SKM-1 treated with dmso at 0.1 percent for 144 hours (cell line): ENCODE measurements at regions not wholly inside any gene's neighbourhood (a gene's known extent, or its start where the extent isn't known, plus 50 kb on each side); places are given as distances from the start of the nearest gene placed in this dataset.

Experiments used
- DNase-seq: peaks from one replicate; lab custom pipeline; 2025; ENCODE audit not compliant: unreplicated experiment; lab: John Stamatoyannopoulos, UW

DNA sequence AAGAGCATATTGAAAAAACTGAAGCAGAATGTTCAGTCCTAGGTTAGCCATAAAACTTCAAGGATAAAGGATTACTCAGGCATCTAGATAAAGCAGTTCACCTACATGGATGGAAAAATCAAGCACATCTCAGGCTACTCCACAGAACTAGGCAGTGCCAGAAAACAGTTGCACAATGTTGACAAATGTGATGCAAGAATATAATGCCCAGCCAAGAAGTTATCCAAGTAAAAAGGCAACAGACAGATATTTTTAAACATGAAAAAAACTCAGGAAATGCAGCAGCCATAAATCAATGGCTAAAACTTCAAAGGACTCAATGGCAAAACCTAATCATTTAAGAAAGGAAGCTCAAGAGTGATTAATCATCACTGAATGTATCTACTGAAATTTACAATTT lies 456.0 kb upstream of the FAM241A start:
- DNase-seq: peak; percentile 4

DNA sequence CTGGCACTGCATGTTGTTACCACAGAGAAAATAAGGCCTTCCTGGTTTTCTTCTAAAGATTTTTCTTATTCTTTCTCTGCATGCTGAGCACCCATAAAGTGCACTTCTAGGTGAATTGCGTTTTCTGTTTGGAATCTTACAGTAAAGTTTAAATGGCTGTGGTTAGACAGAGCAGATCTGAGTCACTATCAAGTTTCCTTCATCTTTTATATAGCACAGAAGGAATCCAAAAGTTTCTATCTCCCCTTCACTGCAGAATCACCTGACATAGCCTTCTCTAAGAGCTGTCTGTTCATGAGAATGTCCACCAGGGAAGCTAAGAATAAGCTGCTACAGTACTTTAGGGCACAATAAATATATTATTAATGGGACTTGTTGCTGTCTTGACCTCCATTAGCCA lies 455.5 kb upstream of the FAM241A start:
- no peak for DNase-seq

DNA sequence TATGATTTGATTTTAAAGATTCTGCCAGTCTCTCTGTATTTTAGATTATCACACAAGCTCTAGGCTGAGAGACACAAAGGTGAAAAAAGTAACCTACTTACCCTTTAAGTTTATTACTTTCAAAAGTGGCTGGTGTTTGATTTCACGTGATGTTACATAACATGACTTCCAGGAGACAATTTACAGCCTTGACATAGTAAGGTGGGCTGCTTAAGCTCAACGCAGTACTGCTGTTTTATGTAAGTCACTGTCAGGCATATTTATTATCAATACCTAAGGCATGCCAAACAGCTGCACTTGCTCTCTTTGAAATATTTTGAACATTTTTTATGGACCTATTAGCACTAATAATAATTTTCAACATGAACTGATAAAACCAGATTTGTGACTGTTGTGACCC lies 451.5 kb upstream of the FAM241A start:
- DNase-seq: no peak

DNA sequence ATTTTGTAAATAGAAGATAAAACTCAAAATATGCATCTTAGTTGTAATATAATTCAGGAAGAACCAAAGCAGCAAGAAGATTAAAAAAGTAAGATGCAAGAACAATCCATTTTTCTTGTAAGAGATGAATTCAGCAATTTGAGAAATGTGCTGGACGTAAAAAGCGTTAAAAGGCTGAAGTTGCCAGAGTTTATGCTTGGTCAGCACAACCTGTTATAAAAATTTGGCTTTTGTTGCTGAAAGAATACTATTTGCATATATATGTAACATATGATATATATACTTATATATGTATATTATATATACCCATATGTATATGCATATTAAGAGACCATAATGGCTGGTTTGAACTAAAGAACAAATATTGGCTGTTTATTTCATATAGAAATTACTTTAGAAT lies 449.6 kb upstream of the FAM241A start:
- DNase-seq: no peak

- DNase-seq: no peak
These were observed 448.7 kb upstream of the FAM241A start for GRCh38 chr4:111696505-111696904.

- no peak for DNase-seq
These were observed 447.9 kb upstream of the FAM241A start for GRCh38 chr4:111697176-111697942.

DNA sequence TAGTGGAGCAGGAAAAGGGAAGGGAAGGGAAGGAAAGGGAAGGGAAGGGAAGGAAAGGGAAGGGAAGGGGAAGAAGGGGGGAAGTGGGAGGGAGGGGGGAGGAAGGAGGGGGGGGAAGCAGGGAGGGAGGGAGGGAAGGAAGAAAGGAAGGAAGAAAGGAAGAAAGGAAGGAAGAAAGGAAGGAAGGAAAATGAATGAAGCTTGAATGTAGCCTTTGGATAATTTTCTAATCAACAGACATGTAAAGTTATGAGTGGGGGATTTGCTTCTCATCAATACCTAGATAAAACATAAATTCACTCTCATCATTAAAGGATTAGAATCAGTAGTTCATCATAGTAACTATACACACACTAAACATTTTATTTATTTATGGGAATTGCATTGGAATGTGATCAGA lies 446.9 kb upstream of the FAM241A start:
- no peak for DNase-seq

- no peak for DNase-seq
These were observed 446.1 kb upstream of the FAM241A start for GRCh38 chr4:111699165-111699564.

DNA sequence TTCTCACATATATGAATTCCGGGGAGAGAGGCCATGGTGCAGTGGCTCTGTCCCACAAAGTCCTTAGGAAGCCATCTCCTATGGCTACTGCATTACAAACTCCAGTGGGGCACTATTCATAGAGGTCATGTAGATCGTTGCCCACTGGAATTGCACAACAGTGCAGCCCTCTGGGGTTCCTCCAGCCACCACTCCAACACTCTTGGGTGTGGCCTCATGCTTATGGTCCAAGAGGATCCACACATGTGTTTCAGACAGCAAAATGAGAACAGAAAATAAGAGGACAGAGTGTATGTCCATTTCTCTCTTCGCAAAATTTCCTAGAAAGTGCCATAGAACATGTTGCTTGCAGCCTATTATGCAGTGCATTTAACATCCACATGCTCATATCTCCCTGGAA lies 444.2 kb upstream of the FAM241A start:
- no peak for DNase-seq

DNA sequence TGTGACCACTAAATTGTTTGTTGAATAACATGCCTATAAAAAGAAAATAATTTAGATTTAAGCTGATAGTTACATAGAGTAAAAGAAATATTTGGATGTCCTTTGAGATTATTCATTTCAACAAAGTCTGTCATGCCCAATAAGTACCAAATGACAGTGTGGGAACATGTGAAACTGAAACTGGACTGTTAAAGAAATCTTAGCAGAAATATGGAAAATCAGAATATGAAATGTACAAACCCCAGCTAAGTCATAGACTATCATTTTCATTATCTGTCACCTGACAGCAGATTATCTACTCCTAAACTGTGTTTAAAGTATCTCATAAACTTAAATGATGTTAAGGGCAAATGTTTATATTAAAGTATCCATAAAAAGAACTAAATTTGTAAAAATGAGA lies 437.8 kb upstream of the FAM241A start:
- no peak for DNase-seq

GRCh38 chr4:111712093-111712677 lies 433.1 kb upstream of the FAM241A start:
- DNase-seq: no peak

GRCh38 chr4:111713276-111713675 lies 432.0 kb upstream of the FAM241A start:
- no peak for DNase-seq

DNA sequence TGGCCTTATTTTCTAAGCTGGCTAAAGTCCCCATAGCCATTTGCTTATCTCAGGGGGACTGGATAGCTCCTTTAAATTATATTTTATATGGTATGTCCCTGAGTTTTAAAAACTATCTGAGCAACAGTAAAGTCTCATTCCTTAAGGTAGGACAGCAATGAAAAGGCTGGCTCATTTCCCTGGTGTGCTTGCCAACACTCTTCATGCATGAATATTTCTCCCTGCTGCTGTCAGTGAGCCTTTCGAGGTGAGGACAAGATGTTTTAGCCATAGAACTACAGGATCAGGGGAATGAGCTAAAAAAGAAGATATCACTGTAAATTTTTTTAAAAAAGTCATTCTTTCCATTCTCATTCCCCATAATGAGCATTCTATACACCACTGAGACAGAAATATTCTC lies 427.3 kb upstream of the FAM241A start:
- no peak for DNase-seq

- DNase-seq: no peak
These were observed 426.3 kb upstream of the FAM241A start for GRCh38 chr4:111718763-111719559.

DNA sequence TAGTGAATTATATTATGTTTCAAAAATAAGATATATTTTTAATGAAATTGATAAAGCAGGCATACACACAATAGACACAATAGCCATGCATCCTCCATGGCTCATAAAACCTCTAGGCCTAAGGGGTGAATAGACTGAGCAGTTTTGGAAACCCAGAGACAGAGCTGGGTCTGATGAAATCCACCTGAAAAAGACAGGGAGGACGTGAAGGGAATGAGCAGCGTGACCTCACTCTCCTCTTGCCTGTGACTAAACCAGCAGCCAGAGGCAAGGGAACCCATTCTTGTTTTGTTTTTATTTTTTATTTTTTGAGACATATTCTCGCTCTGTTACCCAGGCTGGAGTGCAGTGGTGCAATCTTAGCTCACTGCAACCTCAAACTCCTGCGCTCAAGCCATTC lies 424.4 kb upstream of the FAM241A start:
- DNase-seq: no peak

- no peak for DNase-seq
These were observed 423.0 kb upstream of the FAM241A start for GRCh38 chr4:111722213-111722720.

DNA sequence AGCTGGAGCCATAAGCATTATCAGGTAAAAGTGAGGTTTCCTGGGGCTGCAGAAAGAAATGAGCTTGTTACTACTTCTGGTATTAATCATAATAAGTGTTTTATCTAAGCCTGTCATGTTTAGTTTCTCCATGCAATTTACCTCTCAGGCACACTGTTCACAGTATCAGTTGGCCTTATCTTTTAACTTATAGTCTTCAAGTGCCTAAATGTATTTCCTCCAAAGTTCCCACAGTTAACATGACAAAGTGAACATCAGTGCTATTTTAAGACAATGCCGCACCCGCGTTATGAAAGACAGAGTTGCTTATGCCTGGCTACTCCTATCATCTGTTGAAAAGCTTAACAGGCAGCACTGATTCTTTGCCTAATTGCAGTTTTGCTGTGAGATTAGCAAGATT lies 408.7 kb upstream of the FAM241A start:
- DNase-seq: no peak

DNA sequence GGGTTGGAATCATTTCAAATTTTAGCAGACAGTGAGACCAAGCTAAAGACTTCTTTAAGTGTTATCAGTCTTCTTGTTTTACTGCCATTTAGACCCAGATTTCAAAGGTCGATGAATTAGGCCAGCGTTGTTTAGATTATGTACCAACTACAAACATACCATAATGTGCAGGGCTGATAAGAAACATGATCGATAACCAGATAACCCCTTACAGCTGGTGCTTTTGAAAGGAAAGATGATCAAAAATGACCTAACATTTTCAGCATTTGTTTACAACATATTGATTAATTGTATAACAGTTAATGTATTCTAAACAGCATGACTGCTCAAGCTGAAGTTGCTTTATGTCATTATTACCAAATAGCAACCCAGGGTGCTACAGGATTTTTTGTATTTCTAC lies 400.4 kb upstream of the FAM241A start:
- no peak for DNase-seq

- no peak for DNase-seq
These were observed 397.1 kb upstream of the FAM241A start for GRCh38 chr4:111748157-111748556.

- DNase-seq: no peak
These were observed 391.3 kb upstream of the FAM241A start for GRCh38 chr4:111754003-111754402.

GRCh38 chr4:111755571-111755970 lies 389.7 kb upstream of the FAM241A start:
- no peak for DNase-seq

DNA sequence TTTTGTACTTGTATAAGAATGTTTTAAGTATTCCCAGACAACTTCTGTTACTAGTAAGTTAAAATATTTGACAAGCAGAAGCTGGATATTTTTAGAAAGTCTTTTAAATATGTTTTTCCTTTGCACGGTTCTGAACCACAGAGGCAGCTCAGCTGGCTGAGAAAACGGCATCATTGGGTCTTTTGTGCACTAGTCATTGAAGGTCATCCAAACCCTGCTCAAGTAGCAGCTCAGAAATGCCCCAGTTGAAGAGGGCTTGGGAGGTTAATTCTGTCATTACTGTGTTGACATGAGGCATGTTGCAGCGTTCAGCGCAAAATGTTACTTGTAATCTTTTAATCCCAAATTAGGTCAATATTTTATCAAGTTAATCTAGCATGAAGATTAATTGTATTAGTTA lies 383.7 kb upstream of the FAM241A start:
- no peak for DNase-seq
